ENCODE measurements at regions not wholly inside any gene's neighbourhood (a gene's known extent, or its start where the extent isn't known, plus 50 kb on each side); places are given as distances from the start of the nearest gene placed in this dataset.

DNA sequence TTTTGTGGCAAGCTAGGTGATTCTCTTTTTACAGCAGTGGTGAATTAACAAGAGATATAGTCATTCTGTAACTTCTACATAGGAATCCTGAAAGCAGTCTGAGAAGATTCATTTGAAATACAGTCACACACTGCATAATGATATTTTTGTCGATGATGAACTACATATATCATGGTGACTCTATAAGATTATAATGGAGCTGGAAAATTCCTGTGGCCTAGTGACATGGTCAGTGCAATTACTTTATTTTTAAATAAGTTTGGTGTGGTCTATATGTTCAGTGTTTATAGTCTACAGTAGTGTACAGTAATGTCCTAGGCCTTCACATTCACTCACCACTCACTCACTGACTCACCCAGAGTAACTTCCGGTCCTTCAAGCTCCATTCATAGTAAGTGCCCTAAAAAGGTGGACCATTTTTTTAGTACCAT is 511.4 kb upstream of the MCTP2 start:
- DNase-seq (ENCODE audit: low spot score in 2 of 2) = no peak
- H3K4me3 ChIP-seq (ENCODE audit: low read depth, poor library complexity, severe bottlenecking) = no peak overlapping the region
- intact Hi-C loops (cut with DNase I; ENCODE audit: low total_unique reads) = no loop called here
- WGBS, 2 donors = 88% methylated on average over 2 of the region's 2 CpGs
- TF ChIP-seq, protein P1, sequence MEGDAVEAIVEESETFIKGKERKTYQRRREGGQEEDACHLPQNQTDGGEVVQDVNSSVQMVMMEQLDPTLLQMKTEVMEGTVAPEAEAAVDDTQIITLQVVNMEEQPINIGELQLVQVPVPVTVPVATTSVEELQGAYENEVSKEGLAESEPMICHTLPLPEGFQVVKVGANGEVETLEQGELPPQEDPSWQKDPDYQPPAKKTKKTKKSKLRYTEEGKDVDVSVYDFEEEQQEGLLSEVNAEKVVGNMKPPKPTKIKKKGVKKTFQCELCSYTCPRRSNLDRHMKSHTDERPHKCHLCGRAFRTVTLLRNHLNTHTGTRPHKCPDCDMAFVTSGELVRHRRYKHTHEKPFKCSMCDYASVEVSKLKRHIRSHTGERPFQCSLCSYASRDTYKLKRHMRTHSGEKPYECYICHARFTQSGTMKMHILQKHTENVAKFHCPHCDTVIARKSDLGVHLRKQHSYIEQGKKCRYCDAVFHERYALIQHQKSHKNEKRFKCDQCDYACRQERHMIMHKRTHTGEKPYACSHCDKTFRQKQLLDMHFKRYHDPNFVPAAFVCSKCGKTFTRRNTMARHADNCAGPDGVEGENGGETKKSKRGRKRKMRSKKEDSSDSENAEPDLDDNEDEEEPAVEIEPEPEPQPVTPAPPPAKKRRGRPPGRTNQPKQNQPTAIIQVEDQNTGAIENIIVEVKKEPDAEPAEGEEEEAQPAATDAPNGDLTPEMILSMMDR (IDR thresholded peaks at IDR 0.05) = no peak
- TF ChIP-seq POLR2A (IDR thresholded peaks at IDR 0.05) = no peak

DNA sequence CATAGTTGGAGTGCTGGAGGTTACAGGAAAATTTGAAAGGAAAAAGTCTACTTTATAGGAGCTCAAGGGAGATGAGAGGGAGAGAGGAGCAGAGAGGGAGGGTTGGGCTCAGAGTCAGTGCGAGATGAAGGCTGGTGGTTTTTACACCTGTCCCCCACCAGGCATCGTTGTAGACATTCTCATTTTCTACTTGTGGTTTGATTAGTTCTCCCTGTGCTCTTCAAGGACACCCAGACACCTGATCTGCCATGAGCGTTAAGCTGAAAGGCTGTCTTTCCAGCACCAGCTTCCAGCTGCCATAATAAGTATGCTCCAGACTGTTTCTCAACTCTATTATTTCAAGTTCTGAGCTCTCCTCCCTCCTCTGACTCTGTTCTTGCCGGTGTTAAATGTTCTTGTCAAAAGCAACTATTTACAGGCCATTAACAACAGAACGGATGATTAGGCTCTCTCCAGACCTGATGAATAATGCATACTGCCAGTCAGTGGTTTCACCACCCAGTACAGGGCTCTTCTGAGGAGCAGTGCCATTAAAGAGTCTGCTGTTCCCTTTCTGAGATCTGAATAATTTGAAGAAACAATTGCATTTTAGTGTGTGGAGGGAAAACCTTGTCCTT is 514.6 kb upstream of the MCTP2 start:
- TF ChIP-seq, protein P1 (IDR thresholded peaks at IDR 0.05) = no peak
- no peak for TF ChIP-seq POLR2A (IDR thresholded peaks at IDR 0.05)
- intact Hi-C loops (cut with DNase I; ENCODE audit: low total_unique reads) = no loop called here
- 78 to 80% methylated on average over 5 of the region's 5 CpGs for WGBS, 2 donors

DNA sequence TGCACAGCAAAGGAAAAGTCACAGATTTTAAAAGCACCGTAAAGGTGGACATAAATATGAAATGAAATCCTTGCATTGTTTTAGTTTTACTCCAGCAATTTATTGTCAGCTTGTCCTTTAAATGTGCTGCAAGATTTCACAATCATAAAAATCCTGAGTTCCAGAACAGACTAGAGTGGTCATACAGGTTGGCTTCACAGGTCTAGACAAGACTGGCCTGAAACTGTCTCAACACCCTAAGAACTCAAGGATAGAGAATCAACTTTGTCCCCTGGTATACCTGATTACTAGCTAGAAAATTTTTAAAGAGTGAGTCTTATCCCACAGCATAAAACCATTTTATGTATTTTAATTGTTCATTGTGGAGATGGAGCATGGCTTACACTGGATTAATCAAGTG is 521.7 kb upstream of the MCTP2 start:
- intact Hi-C loops (cut with DNase I; ENCODE audit: low total_unique reads) = loop anchor here (5.0 kb wide), 1 partner anchor 1372 kb away; no protein-coding TSS in a partner anchor
- TF ChIP-seq, protein P1 (IDR thresholded peaks at IDR 0.05) = no peak
- no peak for TF ChIP-seq POLR2A (IDR thresholded peaks at IDR 0.05)
- 77 to 91% methylated on average over 1 of the region's 1 CpG for WGBS, 2 donors
- H3K4me3 ChIP-seq (ENCODE audit: low read depth, poor library complexity, severe bottlenecking) = no peak overlapping the region
- no peak for DNase-seq (ENCODE audit: low spot score in 2 of 2)

More for the DNA sequence above, 514.6 kb upstream of the MCTP2 start:
- no peak for DNase-seq (ENCODE audit: low spot score in 2 of 2)
- H3K4me3 ChIP-seq (ENCODE audit: low read depth, poor library complexity, severe bottlenecking) = no peak overlapping the region

DNA sequence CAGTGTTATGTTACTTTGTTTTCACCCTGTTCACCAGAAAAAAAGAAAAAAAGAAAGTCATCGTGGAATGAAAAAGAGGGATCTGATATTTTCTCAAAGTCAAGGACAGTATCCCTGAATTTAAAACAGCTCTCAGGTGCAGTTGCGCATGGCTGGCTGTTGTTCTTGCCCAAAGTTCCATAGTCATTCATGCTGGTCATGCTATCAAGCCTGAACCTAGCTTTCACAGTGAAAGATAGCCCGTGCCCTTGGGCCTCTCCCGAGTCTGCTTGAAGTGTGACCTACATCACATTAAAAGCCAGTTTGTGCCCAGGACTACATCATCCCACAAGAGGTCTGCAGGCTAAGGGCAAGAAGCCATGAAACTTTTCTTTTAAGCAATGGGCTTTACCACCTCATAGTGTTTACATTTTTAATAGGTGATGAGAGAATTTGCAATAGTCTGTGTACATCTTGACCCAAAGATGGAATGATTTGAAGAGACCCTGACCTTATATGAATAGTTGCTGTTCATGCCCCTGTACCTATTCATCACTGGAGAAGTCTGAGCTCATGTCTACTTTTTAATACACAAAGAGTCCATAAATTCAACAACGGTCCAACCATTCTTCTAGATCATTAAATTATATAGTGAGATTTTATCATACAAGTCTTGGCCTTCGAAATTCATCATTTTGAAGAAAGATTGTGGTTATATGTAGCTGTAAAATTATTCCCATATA is 522.5 kb upstream of the MCTP2 start:
- no peak for TF ChIP-seq POLR2A (IDR thresholded peaks at IDR 0.05)
- TF ChIP-seq, protein P1 (IDR thresholded peaks at IDR 0.05) = no peak
- H3K4me3 ChIP-seq (ENCODE audit: low read depth, poor library complexity, severe bottlenecking) = no peak overlapping the region
- 83 to 84% methylated on average over 6 of the region's 6 CpGs for WGBS, 2 donors
- no peak for DNase-seq (ENCODE audit: low spot score in 2 of 2)
- intact Hi-C loops (cut with DNase I; ENCODE audit: low total_unique reads) = no loop called here

DNA sequence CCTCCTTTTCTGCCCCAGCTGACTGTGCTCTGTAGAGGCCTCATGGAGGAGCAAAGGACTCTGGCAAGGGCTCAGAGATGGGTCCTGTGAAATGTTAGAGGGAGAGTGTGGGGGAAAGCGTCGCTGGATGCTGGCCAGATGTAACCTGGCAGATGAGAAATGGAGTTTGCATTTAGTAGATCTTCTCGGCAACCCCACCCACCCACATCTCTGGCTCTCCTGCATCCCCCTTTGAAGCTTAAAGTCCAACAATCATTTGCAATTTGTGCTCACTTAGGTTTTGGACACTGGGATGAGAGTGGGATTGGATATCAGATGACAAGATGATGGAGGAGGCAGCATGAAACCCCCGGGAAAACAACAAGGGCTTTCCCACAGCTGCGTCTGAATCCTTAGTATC is 523.6 kb upstream of the MCTP2 start:
- TF ChIP-seq, protein P1 (IDR thresholded peaks at IDR 0.05) = no peak
- no peak for TF ChIP-seq POLR2A (IDR thresholded peaks at IDR 0.05)
- 72 to 73% methylated on average over 5 of the region's 5 CpGs for WGBS, 2 donors
- H3K4me3 ChIP-seq (ENCODE audit: low read depth, poor library complexity, severe bottlenecking) = no peak overlapping the region
- intact Hi-C loops (cut with DNase I; ENCODE audit: low total_unique reads) = no loop called here
- no peak for DNase-seq (ENCODE audit: low spot score in 2 of 2)
